Inferior parietal cortex (tissue), 1 donor: ENCODE measurements at regions not wholly inside any gene's neighbourhood (a gene's known extent, or its start where the extent isn't known, plus 50 kb on each side); places are given as distances from the start of the nearest gene placed in this dataset.
"Not testable (repeated sequence)": the region's sequence is repeated elsewhere in the genome, so short reads cannot be mapped to it uniquely, and the experiment has no call there.

Source experiments
- DNase-seq: peaks from one replicate; pipeline ENCODE4 v3.0.0-alpha.2; 2016; ENCODE audit errors: extremely low spot score

DNA sequence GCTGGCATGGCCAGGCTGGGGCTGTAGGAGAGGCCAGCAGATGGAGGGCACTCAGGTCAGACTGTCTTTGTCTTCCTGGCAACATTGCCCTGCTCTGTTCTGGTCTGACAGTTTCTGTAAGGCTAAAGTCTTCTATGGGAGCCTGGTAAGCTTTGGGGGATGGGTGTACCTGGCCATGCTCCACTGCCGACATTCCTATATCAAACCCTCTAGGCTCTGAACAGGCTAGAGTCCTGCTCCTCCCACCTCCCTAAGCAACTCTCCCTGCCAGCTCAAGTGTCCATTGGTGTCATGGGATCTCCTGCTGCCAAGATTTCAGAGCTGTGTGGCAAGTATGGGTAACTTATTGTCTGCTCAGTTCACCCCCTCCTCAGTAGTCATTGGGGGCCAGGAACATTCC is 163.5 kb upstream of the UGT8 start:
- DNase-seq = no peak

DNA sequence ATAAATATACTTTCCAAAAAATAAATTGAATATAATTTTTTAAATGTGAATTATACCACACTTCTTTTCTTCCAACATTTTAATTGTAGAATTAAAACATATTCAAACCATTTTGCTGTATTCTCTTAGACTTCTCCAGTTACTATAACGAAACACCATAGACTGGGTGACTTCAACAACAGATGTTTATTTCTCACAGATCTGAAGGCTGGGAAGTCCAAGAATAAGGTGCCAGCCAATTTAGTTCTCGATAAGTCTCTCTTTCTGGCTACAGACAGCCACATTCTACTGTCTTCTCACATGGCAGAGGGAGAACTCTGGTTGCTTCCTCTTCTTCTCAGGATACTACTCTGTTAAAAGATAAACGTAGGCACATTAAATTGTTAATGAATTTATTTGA is 155.8 kb upstream of the UGT8 start:
- no peak for DNase-seq

- no peak for DNase-seq
Observed at GRCh38 chr4:114444211-114444610, 154.4 kb upstream of the UGT8 start.

- not testable (repeated sequence) for DNase-seq
Observed at GRCh38 chr4:114447963-114448516, 150.6 kb upstream of the UGT8 start.

DNA sequence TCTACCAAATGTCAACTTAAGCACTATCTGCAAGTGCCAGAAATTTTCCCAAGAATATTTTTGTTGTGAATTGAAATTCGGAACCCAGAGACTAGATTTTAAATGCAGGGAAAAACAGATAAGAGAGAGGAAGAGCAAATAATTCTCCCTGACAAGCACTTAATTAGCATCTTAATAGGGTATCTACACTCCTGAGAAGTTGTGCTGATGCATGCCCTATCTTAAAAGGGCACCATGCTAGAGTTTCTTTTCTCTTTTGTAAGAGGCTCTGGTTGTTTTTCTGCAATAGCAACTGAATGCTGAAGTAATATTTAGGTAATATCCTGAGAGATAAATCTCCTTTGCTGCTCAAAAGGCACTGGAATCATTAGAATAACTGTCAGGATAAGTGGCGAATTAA is 139.9 kb upstream of the UGT8 start:
- DNase-seq = no peak

DNA sequence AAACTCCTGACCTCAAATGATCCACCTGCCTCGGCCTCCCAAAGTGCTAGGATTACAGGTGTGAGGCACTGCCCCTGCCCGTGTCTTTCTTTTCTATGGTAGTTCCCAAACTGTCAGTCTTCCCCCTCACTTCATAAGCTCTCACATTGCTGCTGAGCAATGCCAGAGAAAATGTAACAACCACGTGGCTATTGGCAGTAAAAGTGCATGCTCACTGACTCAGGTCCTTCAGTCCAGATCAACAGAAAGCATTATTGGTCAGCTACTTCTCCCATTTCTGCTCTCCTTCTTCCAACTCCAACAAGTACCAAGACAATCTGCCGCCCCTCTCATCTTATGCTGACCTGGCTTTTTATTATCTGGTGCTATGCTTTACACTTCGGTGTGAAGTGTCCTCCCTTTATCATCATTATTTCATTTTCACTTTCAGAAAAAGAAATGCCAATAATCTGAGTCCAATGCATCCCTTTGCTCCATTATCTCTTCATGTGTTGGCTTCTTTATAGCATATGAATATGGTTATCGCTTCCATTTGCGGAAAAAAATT is 133.8 kb upstream of the UGT8 start:
- DNase-seq = no peak

DNA sequence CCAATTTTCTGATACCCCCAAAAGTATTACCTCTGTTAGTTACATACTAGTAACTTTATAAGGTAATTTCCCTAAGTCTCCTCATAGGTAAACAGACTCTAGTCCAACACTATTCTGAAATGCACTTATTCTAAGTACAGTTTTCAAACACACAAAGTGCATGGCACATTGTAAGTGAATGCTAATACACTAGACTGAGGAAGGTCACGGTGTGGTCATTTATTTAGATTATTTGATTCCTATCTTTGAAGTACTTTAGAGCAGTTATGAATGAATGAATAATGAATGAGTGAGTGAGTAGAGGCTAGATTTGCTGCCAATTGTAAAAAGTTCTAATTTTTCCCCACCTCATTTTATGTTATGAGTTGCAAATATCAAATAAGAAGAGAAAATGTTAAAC is 132.8 kb upstream of the UGT8 start:
- no peak for DNase-seq

GRCh38 chr4:114466299-114466698 is 132.3 kb upstream of the UGT8 start:
- DNase-seq = no peak

DNA sequence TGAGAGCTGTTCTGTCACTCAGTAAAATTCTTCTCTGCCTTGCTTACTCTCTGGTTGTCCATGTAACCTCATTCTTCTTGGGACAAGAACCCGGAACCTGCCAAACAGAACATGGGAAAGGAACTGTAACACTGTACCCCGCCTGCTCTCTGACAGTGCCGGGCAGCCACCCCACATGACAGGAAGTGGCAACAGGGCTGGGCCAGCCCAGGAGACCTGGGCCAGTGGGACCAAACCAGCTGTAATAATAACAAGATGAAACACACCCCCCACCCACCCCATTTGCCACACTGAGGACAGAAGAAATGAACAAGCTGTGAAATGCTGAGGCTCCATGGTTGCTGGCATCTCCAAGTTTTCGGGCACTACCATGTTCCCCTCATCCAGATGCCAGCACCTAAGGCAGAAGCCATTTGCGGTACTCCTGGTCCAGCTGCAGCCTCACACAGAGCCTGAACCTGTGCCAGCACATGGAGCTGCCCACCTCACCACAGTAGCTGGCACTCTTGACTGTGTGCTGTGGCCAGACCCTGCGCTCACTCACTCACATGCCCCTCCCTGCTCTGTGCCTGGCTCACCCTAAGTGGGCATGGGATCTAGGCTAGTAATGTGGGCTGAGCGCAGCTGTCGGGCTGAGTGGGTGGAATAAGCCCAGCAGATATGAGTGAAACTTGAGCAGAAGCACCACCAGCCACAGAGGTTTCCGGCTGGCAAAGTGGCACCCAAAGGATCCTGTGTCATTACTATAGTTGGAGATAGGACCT is 126.2 kb upstream of the UGT8 start:
- no peak for DNase-seq

DNA sequence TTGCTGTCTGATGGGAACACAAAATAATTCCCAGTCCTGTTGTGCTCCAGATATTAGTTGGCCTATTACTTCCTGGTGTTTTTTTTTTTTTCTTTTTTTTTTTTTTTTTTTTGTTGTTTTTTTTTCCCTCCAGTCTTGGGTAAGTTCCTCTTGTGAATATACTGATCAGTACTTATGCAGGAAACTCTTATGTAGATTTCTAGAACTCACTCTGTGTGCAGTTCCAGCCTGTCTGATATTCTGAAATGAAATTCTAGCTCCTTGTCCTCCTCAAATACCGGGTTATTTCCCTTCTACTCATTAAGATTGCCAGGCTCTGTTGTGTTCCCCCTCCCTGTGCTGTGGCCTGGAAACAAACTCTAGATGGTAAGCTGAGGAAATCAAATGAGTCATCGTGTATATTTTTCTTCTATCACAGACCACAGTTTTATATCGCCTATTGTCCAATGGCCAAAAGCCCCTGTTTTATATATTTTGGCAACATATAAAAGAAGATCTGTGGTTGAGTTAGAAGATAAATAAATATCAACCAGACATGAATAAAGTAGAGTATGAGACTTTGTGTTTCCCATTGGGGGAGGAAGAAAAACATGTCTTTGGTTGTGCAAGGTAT is 124.3 kb upstream of the UGT8 start:
- DNase-seq = no peak

DNA sequence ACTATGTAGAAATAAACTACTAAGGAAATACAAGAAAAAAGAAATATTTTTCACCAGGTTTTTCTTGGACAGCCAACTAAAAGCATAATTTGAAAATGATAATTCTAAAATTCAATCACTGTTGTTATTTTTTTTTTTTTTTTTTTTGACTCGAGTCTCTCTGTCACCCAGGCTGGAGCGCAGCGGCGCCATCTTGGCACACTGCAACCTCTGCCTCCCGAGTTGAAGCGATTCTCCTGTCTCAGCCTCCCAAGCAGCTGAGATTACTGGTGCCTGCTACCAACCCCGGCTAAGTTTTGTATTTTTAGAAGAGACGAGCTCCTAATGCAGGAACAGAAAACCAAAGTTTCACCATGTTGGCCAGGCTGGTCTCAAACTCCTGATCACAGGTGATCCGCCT is 122.3 kb upstream of the UGT8 start:
- DNase-seq = no peak

GRCh38 chr4:114479595-114479994 is 119.0 kb upstream of the UGT8 start:
- DNase-seq = no peak

DNA sequence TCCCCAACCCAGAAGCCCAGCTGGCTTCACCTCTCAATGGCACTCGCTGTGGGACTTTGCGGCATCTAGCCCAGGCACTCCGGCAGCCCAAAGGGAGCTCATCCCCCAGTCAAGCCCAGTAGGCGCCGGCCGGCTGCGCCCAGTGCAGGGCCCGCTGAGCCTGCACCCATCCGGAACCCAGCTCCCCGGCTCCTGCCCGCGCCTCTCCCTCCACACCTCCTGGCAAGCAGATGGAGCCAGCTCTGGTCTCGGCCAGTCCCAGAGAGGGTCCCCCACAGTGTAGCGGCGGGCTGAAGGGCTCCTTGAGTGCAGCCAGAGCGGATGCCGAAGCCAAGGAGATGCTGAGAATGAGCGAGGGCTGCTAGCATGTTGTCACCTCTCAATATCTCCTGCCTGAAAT is 116.8 kb upstream of the UGT8 start:
- no peak for DNase-seq

DNA sequence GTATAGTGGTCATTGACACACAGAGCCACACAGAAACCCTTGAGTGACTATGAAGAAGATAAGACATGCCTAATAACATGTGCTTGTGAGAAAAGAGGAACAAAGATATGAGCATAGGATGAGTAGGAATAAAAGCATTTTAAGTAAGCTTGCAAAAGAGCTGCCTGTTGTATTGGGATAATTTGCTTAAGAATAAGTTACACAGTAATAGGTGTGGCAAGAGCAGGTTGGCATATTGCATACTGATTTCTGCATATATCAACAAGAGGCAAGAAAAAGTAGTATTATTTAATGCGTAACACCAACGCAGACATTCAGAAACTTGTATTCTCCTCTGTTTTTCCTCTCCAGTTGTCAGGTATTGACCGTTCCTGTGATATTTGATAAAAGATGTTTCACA is 111.5 kb upstream of the UGT8 start:
- no peak for DNase-seq

- no peak for DNase-seq
Observed at GRCh38 chr4:114488301-114488982, 110.2 kb upstream of the UGT8 start.

- no peak for DNase-seq
Observed at GRCh38 chr4:114494246-114494803, 104.3 kb upstream of the UGT8 start.

- no peak for DNase-seq
Observed at GRCh38 chr4:114495471-114495928, 103.1 kb upstream of the UGT8 start.

GRCh38 chr4:114497116-114497515 is 101.5 kb upstream of the UGT8 start:
- no peak for DNase-seq

DNA sequence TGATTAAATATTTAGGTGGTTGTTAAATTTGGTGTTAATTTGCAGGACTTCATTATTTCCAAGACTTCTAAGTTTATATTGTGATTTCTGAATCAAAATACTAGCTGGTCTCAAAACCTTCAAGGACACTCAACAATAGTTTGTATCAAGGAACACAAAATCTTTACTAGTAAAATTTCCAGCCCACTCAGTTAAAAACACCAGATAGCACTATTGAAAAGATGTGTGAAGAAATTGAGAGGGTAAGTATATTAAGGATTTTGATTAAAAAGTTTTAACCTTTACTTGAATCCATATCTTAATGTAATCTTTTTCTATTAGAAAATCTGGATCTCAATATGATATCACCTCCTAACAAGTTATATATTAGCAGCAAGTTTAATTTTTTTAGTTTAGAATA is 89.3 kb upstream of the UGT8 start:
- DNase-seq = peak; percentile 51

- DNase-seq = no peak
Observed at GRCh38 chr4:114512595-114513295, 85.9 kb upstream of the UGT8 start.

DNA sequence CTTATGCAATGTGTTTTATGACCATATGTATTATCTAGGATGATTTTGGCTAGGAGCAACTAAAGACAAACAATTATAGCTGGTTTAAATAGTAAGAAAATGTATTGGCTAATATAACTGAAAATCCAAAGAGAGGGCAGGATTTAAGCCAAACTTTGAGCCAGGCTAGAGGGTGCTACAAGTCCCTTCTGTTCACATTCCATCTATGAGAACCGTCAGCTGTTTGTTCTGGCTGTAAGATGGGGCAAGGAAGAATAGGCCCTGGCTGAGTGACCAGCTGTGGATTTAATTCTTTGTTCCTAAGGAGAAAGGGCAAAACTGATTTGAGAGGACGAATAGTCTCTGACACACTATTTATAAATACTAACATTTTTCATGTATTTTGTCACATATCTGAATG is 79.2 kb upstream of the UGT8 start:
- DNase-seq = no peak
